ENCODE measurements at regions not wholly inside any gene's neighbourhood (a gene's known extent, or its start where the extent isn't known, plus 50 kb on each side); places are given as distances from the start of the nearest gene placed in this dataset.

DNA sequence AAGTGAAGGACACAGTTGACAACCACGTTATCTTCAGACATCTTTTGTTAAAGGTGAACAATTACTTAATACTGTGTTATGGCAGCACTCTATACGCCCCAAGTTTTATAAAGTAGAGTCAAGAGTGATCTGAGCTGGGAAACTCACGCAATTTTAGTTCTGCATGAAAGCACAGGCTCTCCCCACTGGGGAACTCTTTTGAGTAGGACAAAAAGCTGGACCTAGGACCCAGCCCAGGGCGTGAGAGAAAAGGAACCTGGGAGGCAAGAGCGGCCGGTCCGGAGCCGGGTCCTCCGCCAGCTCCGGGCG lies 152.6 kb upstream of the SLC4A4 start:
- Mint-ChIP-seq H3K4me1 (ENCODE audit: low read depth) (peaks cover 24% of the 10 kb centered on the region), H3K9me3 (no peaks in the 10 kb centered on the region), H3K4me3 (peak overlapping the region; percentile 85), H3K27me3 (ENCODE audit: low read depth) (peaks cover 64% of the 10 kb centered on the region), H3K27ac (no peak overlapping the region), H3K36me3 (ENCODE audit: low read depth) (no peaks in the 10 kb centered on the region)

GRCh38 chr4:71186566-71187403 lies 152.0 kb upstream of the SLC4A4 start:
- Mint-ChIP-seq H3K36me3 (ENCODE audit: low read depth) (no peaks in the 10 kb centered on the region), H3K4me3 (peak overlapping the region; percentile 69), H3K27me3 (ENCODE audit: low read depth) (peaks cover 67% of the 10 kb centered on the region), H3K27ac (no peak overlapping the region), H3K4me1 (ENCODE audit: low read depth) (peaks cover 24% of the 10 kb centered on the region), H3K9me3 (no peaks in the 10 kb centered on the region)

- no peak overlapping the region for H3K27ac Mint-ChIP-seq
- peak overlapping the region; percentile 56 for H3K4me3 Mint-ChIP-seq
- H3K36me3 Mint-ChIP-seq (ENCODE audit: low read depth) = no peaks in the 10 kb centered on the region
- H3K9me3 Mint-ChIP-seq = no peaks in the 10 kb centered on the region
- H3K27me3 Mint-ChIP-seq (ENCODE audit: low read depth) = peaks cover 75% of the 10 kb centered on the region
- peaks cover 24% of the 10 kb centered on the region for H3K4me1 Mint-ChIP-seq (ENCODE audit: low read depth)
Measured at GRCh38 chr4:71187404-71188155, 151.2 kb upstream of the SLC4A4 start.

DNA sequence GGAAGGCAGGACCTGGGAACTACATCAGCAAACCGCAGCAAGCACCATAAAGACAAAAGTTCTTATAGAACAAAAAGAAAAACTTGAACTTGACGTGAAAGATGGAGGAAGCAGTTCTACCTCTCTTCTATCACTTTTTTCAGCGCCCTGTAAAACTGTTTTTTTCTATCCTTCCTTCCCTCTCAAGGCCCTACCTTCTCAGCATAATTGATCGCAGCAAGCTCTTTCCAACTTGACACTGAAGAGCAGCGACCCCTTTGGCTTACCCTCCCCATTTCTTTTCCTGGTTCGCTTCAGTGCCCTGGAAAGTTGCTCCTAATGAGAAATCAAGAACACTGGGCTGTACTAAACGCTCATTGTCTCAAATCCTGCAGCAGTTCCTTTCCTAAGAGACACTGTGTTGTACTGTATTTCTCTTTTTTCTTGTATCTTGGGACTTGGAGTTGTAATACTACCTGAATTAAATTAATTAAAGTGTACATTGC lies 150.6 kb upstream of the SLC4A4 start:
- no peaks in the 10 kb centered on the region for H3K36me3 Mint-ChIP-seq (ENCODE audit: low read depth)
- peak overlapping the region; percentile 56 for H3K4me3 Mint-ChIP-seq
- no peak overlapping the region for H3K27ac Mint-ChIP-seq
- H3K27me3 Mint-ChIP-seq (ENCODE audit: low read depth) = peaks cover 78% of the 10 kb centered on the region
- H3K9me3 Mint-ChIP-seq = no peaks in the 10 kb centered on the region
- H3K4me1 Mint-ChIP-seq (ENCODE audit: low read depth) = peaks cover 24% of the 10 kb centered on the region

DNA sequence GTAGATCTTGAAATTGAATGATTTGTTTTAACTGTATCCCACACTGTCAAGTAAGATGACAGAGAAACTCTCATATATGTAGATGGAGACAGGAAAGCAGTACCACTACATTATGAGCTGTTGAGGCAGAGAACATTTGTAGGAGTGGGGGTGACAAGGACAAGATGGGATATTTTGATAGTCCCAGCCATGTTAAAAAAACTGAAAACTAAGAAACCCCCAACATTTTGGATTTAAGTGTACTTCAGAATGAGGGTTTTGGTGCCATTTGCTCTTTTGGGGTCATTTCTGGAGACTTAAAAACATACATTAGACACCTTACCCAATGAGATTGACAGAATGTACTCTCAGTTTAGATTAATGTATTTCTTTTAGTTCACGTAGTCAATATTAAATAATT lies 149.9 kb upstream of the SLC4A4 start:
- no peaks in the 10 kb centered on the region for H3K36me3 Mint-ChIP-seq (ENCODE audit: low read depth)
- no peak overlapping the region for H3K4me3 Mint-ChIP-seq
- H3K27ac Mint-ChIP-seq = no peak overlapping the region
- H3K9me3 Mint-ChIP-seq = no peaks in the 10 kb centered on the region
- H3K4me1 Mint-ChIP-seq (ENCODE audit: low read depth) = peaks cover 24% of the 10 kb centered on the region
- peaks cover 84% of the 10 kb centered on the region for H3K27me3 Mint-ChIP-seq (ENCODE audit: low read depth)

- Mint-ChIP-seq H3K9me3 (no peaks in the 10 kb centered on the region), H3K27me3 (ENCODE audit: low read depth) (peaks cover 79% of the 10 kb centered on the region), H3K4me3 (no peak overlapping the region), H3K4me1 (ENCODE audit: low read depth) (peaks cover 19% of the 10 kb centered on the region), H3K36me3 (ENCODE audit: low read depth) (no peaks in the 10 kb centered on the region), H3K27ac (no peak overlapping the region)
Measured at GRCh38 chr4:71189471-71189870, 149.3 kb upstream of the SLC4A4 start.

GRCh38 chr4:71194454-71194853 lies 144.4 kb upstream of the SLC4A4 start:
- no peaks in the 10 kb centered on the region for H3K36me3 Mint-ChIP-seq (ENCODE audit: low read depth)
- peaks cover 3% of the 10 kb centered on the region for H3K4me1 Mint-ChIP-seq (ENCODE audit: low read depth)
- H3K27ac Mint-ChIP-seq = no peak overlapping the region
- peaks cover 44% of the 10 kb centered on the region for H3K27me3 Mint-ChIP-seq (ENCODE audit: low read depth)
- no peaks in the 10 kb centered on the region for H3K9me3 Mint-ChIP-seq
- no peak overlapping the region for H3K4me3 Mint-ChIP-seq

- no peak overlapping the region for H3K4me3 Mint-ChIP-seq
- H3K4me1 Mint-ChIP-seq (ENCODE audit: low read depth) = peaks cover 3% of the 10 kb centered on the region
- no peaks in the 10 kb centered on the region for H3K9me3 Mint-ChIP-seq
- peaks cover 30% of the 10 kb centered on the region for H3K27me3 Mint-ChIP-seq (ENCODE audit: low read depth)
- H3K27ac Mint-ChIP-seq = no peak overlapping the region
- H3K36me3 Mint-ChIP-seq (ENCODE audit: low read depth) = no peaks in the 10 kb centered on the region
Measured at GRCh38 chr4:71195924-71196323, 142.9 kb upstream of the SLC4A4 start.

DNA sequence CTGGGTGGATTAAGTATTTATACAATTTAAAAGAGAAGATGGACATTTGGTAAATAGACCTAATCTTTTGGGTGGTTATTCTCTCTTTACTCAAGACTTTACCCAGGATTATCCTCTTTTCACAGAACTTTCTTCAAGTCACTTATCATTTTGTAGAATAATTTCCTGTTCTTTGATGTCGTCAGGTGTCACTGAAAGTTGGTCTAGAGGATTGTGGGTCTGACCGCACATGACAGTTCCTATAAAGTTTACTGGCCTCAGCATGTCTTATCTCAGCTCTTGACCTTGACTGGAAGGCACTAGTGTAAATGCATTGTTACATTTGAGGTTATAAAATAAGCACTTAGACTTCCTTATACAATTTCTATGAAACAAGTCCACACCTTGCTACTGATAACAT lies 139.9 kb upstream of the SLC4A4 start:
- Mint-ChIP-seq H3K4me3 (no peak overlapping the region), H3K27me3 (ENCODE audit: low read depth) (peaks cover 12% of the 10 kb centered on the region), H3K27ac (no peak overlapping the region), H3K36me3 (ENCODE audit: low read depth) (no peaks in the 10 kb centered on the region), H3K4me1 (ENCODE audit: low read depth) (peaks cover 3% of the 10 kb centered on the region), H3K9me3 (no peaks in the 10 kb centered on the region)

DNA sequence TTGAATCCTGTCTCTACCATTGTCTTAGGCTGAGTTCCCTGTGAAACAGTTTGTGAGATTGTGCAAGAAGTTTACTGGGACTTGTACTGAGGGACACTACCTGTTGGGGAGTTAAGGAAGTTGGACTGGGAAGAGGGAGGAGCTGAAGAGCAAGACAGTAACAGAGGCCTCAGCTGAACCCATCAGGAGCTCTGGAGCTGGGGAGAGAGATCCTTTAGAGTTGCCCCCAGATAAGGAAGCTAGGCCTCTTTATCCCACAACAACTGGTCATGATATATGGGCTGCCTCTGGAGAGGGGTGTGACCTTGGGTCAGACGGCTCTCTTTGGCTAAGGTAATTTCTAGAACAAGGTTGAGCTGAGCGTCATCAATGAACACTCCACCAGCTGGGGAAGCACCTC lies 137.8 kb upstream of the SLC4A4 start:
- Mint-ChIP-seq H3K4me3 (no peak overlapping the region), H3K9me3 (no peaks in the 10 kb centered on the region), H3K27me3 (ENCODE audit: low read depth) (peaks cover 12% of the 10 kb centered on the region), H3K27ac (no peak overlapping the region), H3K36me3 (ENCODE audit: low read depth) (no peaks in the 10 kb centered on the region), H3K4me1 (ENCODE audit: low read depth) (peaks cover 3% of the 10 kb centered on the region)

DNA sequence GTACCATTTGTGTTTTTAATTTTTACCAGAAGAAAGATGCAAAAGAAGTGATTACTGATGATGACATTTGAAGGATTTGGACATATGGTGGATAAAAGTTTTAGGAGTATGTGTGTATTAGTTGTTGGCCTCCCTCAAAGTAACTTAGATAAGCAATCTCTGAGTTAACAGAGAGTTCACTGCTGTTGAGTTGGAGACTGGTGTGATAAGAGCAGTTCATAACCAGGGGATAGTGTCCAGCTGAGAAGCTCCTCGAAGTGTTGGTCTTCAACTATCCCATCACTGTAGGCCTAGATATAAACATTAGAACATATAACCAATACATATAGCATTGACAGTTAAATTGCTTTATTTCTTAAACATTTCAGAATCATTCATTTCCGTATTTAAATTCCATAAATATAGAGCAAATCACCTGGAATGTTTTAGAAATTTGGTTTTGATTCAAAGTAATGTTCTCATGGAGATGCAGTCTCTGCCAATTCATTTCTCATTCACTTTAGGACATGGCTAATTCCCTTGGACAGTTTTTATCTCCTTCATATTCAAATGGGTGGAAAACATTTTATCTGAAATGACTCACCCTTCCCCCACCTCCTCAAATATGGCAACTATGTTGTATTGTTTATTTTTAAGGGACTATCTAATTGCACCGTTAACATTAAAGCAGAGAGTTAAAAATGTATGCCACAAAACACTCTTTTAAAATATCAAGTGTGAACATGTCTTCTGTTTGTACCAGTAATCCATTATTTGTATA lies 136.8 kb upstream of the SLC4A4 start:
- peaks cover 3% of the 10 kb centered on the region for H3K4me1 Mint-ChIP-seq (ENCODE audit: low read depth)
- H3K9me3 Mint-ChIP-seq = no peaks in the 10 kb centered on the region
- no peaks in the 10 kb centered on the region for H3K36me3 Mint-ChIP-seq (ENCODE audit: low read depth)
- no peak overlapping the region for H3K27ac Mint-ChIP-seq
- H3K4me3 Mint-ChIP-seq = no peak overlapping the region
- peaks cover 11% of the 10 kb centered on the region for H3K27me3 Mint-ChIP-seq (ENCODE audit: low read depth)

GRCh38 chr4:71202705-71203104 lies 136.1 kb upstream of the SLC4A4 start:
- peaks cover 11% of the 10 kb centered on the region for H3K27me3 Mint-ChIP-seq (ENCODE audit: low read depth)
- no peaks in the 10 kb centered on the region for H3K9me3 Mint-ChIP-seq
- H3K4me3 Mint-ChIP-seq = no peak overlapping the region
- H3K27ac Mint-ChIP-seq = no peak overlapping the region
- H3K4me1 Mint-ChIP-seq (ENCODE audit: low read depth) = peaks cover 3% of the 10 kb centered on the region
- no peaks in the 10 kb centered on the region for H3K36me3 Mint-ChIP-seq (ENCODE audit: low read depth)

DNA sequence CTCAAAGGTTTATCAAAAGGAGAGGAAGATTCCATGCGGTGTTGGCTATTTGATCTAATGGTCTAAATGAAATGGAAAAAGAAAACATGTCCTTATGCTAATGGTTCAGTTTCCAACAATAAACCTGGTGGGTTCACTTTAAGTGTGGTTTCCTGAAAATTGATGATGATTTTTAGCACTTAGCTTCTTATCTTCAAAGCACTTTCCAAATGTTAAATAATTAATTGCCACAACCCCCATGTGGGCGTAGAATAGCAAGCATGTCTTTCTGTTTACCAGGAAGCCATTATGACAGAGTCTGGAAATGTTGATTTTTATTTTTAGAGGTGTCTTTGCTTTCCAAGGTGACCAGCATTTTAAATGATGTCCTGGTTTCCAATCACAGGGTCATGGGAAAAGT lies 134.8 kb upstream of the SLC4A4 start:
- Mint-ChIP-seq H3K27ac (no peak overlapping the region), H3K4me3 (no peak overlapping the region), H3K9me3 (no peaks in the 10 kb centered on the region), H3K36me3 (ENCODE audit: low read depth) (no peaks in the 10 kb centered on the region), H3K27me3 (ENCODE audit: low read depth) (peaks cover 13% of the 10 kb centered on the region), H3K4me1 (ENCODE audit: low read depth) (peaks cover 1% of the 10 kb centered on the region)

- Mint-ChIP-seq H3K9me3 (no peaks in the 10 kb centered on the region), H3K27ac (no peak overlapping the region)
Measured at GRCh38 chr4:71206763-71207162, 132.1 kb upstream of the SLC4A4 start.

More at GRCh38 chr4:71206763-71207162, 132.1 kb upstream of the SLC4A4 start:
- H3K27me3 Mint-ChIP-seq (ENCODE audit: low read depth) = peaks cover 10% of the 10 kb centered on the region
- no peak overlapping the region for H3K4me3 Mint-ChIP-seq
- no peaks in the 10 kb centered on the region for H3K36me3 Mint-ChIP-seq (ENCODE audit: low read depth)
- H3K4me1 Mint-ChIP-seq (ENCODE audit: low read depth) = no peaks in the 10 kb centered on the region

Measured in T-helper 1 cell treated with Interleukin-12 subunit alpha and Interleukin-12 subunit beta and Interleukin-4 antibody, amounts not matched to agents 30 μg/mL and 1 μg/mL, for 36 hours (primary cell).